IMR-90 (cell line): ENCODE measurements at regions not wholly inside any gene's neighbourhood (a gene's known extent, or its start where the extent isn't known, plus 50 kb on each side); places are given as distances from the start of the nearest gene placed in this dataset.
"Not testable (repeated sequence)": the region's sequence is repeated elsewhere in the genome, so short reads cannot be mapped to it uniquely, and the experiment has no call there.

Source experiments
- ATAC-seq: fragments of 200-7000 bp; cut with Tn5 transposase; 2 replicates; pipeline ENCODE4 v1.9.1; 2020; ENCODE audit warnings: low read depth, mild to moderate bottlenecking, moderate library complexity
- BruUV-seq: library from RNA; stranded (reverse); fragments of 400-500 nt; replicated peaks from 2 replicates; lab custom pipeline; 2021; lab: Mats Ljungman, UMichigan
- CTCF ChIA-PET: fragments of 300-600 bp; formaldehyde crosslinking; extraction: SDS; loops from one replicate; lab custom pipeline; 2021; ENCODE audit warnings: antibody characterized with exemption; lab: Yijun Ruan, JAX
- POLR2A ChIA-PET: fragments of 300-600 bp; sonication (Branson Sonifier 250); formaldehyde crosslinking; loops from one replicate; lab custom pipeline; 2022; ENCODE audit warnings: antibody characterized with exemption; ENCODE audit not compliant: unreplicated experiment; lab: Charles Lee
- DNase-seq: peaks from one replicate; pipeline ENCODE4 v3.0.0; 2013
- H2AFZ ChIP-seq: replicated peaks from 2 replicates; pipeline ENCODE3; 2013; ENCODE audit warnings: low read length, mild to moderate bottlenecking; ENCODE audit not compliant: poor library complexity
- H2AK5ac ChIP-seq: 2 replicates; pipeline ENCODE4 v1.6.1; 2013; ENCODE audit warnings: low read depth, low read length, inconsistent platforms
- H2AK9ac ChIP-seq: replicated peaks from 2 replicates; pipeline ENCODE3; 2013; ENCODE audit warnings: mild to moderate bottlenecking, low read depth, low read length, moderate library complexity; ENCODE audit not compliant: poor library complexity
- H2BK120ac ChIP-seq: 2 replicates; pipeline ENCODE4 v1.6.1; 2013; ENCODE audit warnings: low read depth, low read length, inconsistent platforms
- H2BK15ac ChIP-seq: 3 replicates; pipeline ENCODE4 v1.6.1; 2013; ENCODE audit warnings: low read depth, low read length, inconsistent platforms
- H2BK20ac ChIP-seq: 2 replicates; pipeline ENCODE4 v1.6.1; 2013; ENCODE audit warnings: low read depth, mild to moderate bottlenecking, inconsistent platforms, low read length, moderate library complexity
- H2BK5ac ChIP-seq: 2 replicates; pipeline ENCODE4 v1.6.1; 2013; ENCODE audit warnings: mild to moderate bottlenecking, low read depth, low read length, inconsistent platforms; ENCODE audit not compliant: poor library complexity, severe bottlenecking
- H3K14ac ChIP-seq: replicated peaks from 2 replicates; pipeline ENCODE4 v1.6.1; 2013; ENCODE audit warnings: low read depth, low read length, inconsistent platforms
- H3K18ac ChIP-seq: 2 replicates; pipeline ENCODE4 v1.6.1; 2013; ENCODE audit warnings: low read depth, low read length, control low read depth
- H3K23ac ChIP-seq: 2 replicates; pipeline ENCODE4 v1.6.1; 2013; ENCODE audit warnings: low read depth, low read length, inconsistent platforms
- H3K27ac ChIP-seq: 2 replicates; pipeline ENCODE4 v1.5.1; 2013; ENCODE audit warnings: mild to moderate bottlenecking, control low read depth, low read length; ENCODE audit not compliant: insufficient read depth
- H3K27me3 ChIP-seq: 2 replicates; pipeline ENCODE4 v1.6.1; 2013; ENCODE audit warnings: low read length; ENCODE audit not compliant: control insufficient read depth, insufficient read depth
- H3K36me3 ChIP-seq: 2 replicates; pipeline ENCODE4 v1.6.1; 2013; ENCODE audit warnings: low read length, mixed read lengths; ENCODE audit not compliant: control insufficient read depth, insufficient read depth
- H3K4ac ChIP-seq: 2 replicates; pipeline ENCODE4 v1.6.1; 2013; ENCODE audit warnings: low read depth, low read length, inconsistent platforms
- H3K4me1 ChIP-seq: 2 replicates; pipeline ENCODE4 v1.6.1; 2013; ENCODE audit warnings: low read length, mixed read lengths; ENCODE audit not compliant: control insufficient read depth, insufficient read depth
- H3K4me2 ChIP-seq: 2 replicates; pipeline ENCODE4 v1.6.1; 2013; ENCODE audit warnings: low read depth, mild to moderate bottlenecking, control low read depth, low read length, moderate library complexity
- H3K4me3 ChIP-seq: 2 replicates; pipeline ENCODE4 v1.5.1; 2013; ENCODE audit warnings: low read depth, mild to moderate bottlenecking, control low read depth, low read length, moderate library complexity; ENCODE audit not compliant: insufficient read depth
- H3K56ac ChIP-seq: 2 replicates; pipeline ENCODE4 v1.6.1; 2013; ENCODE audit warnings: low read length, inconsistent platforms; ENCODE audit not compliant: insufficient read depth; ENCODE audit errors: extremely low read depth
- H3K79me1 ChIP-seq, 2 experiments: 2 replicates each; pipeline ENCODE4 v1.6.1; 2013; ENCODE audit warnings: low read length in 2 of 2, inconsistent platforms in 1 of 2, low read depth in 1 of 2
- H3K9ac ChIP-seq: 2 replicates; pipeline ENCODE4 v1.6.1; 2013; ENCODE audit warnings: low read depth, low read length, control low read depth
- H3K9me1 ChIP-seq: 2 replicates; pipeline ENCODE4 v1.6.1; 2013; ENCODE audit warnings: low read length, inconsistent platforms; ENCODE audit not compliant: insufficient read depth
- H3K9me3 ChIP-seq: 2 replicates; pipeline ENCODE4 v1.6.1; 2013; ENCODE audit warnings: low read length; ENCODE audit not compliant: control insufficient read depth, insufficient read depth
- H4K20me1 ChIP-seq: 2 replicates; pipeline ENCODE4 v1.6.1; 2013; ENCODE audit warnings: low read length, inconsistent platforms; ENCODE audit not compliant: insufficient read depth
- H4K5ac ChIP-seq: 2 replicates; pipeline ENCODE4 v1.6.1; 2013; ENCODE audit warnings: mild to moderate bottlenecking, low read depth, low read length, control low read depth
- H4K8ac ChIP-seq, 2 experiments: 2 replicates each; pipeline ENCODE4 v1.6.1; 2013; ENCODE audit warnings: low read depth in 2 of 2, low read length in 2 of 2, control low read depth in 1 of 2, inconsistent platforms in 1 of 2
- H4K91ac ChIP-seq: 2 replicates; pipeline ENCODE4 v1.6.1; 2013; ENCODE audit warnings: low read depth, low read length, inconsistent platforms; ENCODE audit not compliant: insufficient read depth
- CTCF ChIP-seq: conservative IDR thresholded peaks from 2 replicates; pipeline ENCODE4 v1.5.1; 2012; ENCODE audit warnings: mild to moderate bottlenecking, low read depth, low read length, improper control_type of control experiment
- MAFK ChIP-seq: IDR thresholded peaks from 2 replicates; pipeline ENCODE4 v1.6.1; 2012; ENCODE audit warnings: low read depth, low read length, improper control_type of control experiment
- POLR2A ChIP-seq: IDR thresholded peaks from 2 replicates; pipeline ENCODE4 v1.6.1; 2012; ENCODE audit warnings: mild to moderate bottlenecking, low read depth, low read length
- SMC3 ChIP-seq: fragments of 150-350 bp; IDR thresholded peaks from 2 replicates; pipeline ENCODE4 v1.6.1; 2016; ENCODE audit warnings: low read depth, mild to moderate bottlenecking, antibody characterized with exemption, low read length, moderate library complexity
- WGBS, 2 experiments: methylation state at CpG; one replicate each; pipeline versions ENCODE4 v1.1.5 to v1.1.7; 2013; ENCODE audit warnings: missing lambda C conversion rate in 2 of 2; ENCODE audit not compliant: insufficient read length in 1 of 2; ENCODE audit errors: extremely low coverage in 2 of 2; 5-methylcytosine and 5-hydroxymethylcytosine counted together
- dilution Hi-C: fragments of 300-500 bp; cut with HindIII; formaldehyde crosslinking; loops from one replicate; pipeline ENCODE4 v1.14.3; 2018; ENCODE audit warnings: low sequenced_read_pairs; ENCODE audit not compliant: unreplicated experiment
- in situ Hi-C: fragments of 300-500 bp; cut with MboI; formaldehyde crosslinking; loops from 3 replicates; pipeline ENCODE4 v1.14.3; 2019; ENCODE audit warnings: low sequenced_read_pairs, inconsistent platforms, mixed read lengths
- intact Hi-C: fragments of 100-400 bp; cut with micrococcal nuclease; formaldehyde crosslinking; loops from 2 replicates; pipeline ENCODE4 v1.10.0; 2022

GRCh38 chr1:56248138-56248537, 331.2 kb downstream of the PLPP3 start:
- ChIA-PET POLR2A (no interaction called here), CTCF (no interaction called here)
- H2BK15ac ChIP-seq, result no peak overlapping the region
- ATAC-seq (no peak), DNase-seq (no peak)
- H2BK120ac ChIP-seq, result no peak overlapping the region
- no peak overlapping the region for H3K23ac ChIP-seq
- H3K4me2 ChIP-seq, result no peak overlapping the region
- TF ChIP-seq SMC3 (no peak), MAFK (no peak), CTCF (no peak), POLR2A (no peak)
- no peak overlapping the region for H2AFZ ChIP-seq
- H3K9ac ChIP-seq, result no peak overlapping the region
- H3K4me1 ChIP-seq, result no peaks in the 10 kb centered on the region
- H2AK5ac ChIP-seq, result no peak overlapping the region
- H2AK9ac ChIP-seq, result no peak overlapping the region
- H3K27me3 ChIP-seq, result no peaks in the 10 kb centered on the region
- H2BK20ac ChIP-seq, result no peak overlapping the region
- no peaks in the 10 kb centered on the region for H3K9me3 ChIP-seq
- no peak overlapping the region for H4K8ac ChIP-seq
- H3K18ac ChIP-seq, result no peak overlapping the region
- BruUV-seq, result no TSS peak
- H3K14ac ChIP-seq, result no peak overlapping the region
- H4K91ac ChIP-seq, result no peak overlapping the region
- H3K4ac ChIP-seq, result no peak overlapping the region
- no peak overlapping the region for H3K4me3 ChIP-seq
- dilution Hi-C loops (no loop called here), in situ Hi-C loops (no loop called here), intact Hi-C loops (no loop called here)
- no peak overlapping the region for H2BK5ac ChIP-seq
- no peak overlapping the region for H3K56ac ChIP-seq
- no peaks in the 10 kb centered on the region for H3K9me1 ChIP-seq
- WGBS, 2 experiments, result no CpG with 5 or more reads among the region's 1 CpG
- no peak overlapping the region for H4K5ac ChIP-seq
- no peak overlapping the region for H3K27ac ChIP-seq
- H4K20me1 ChIP-seq, result no peaks in the 10 kb centered on the region
- no peaks in the 10 kb centered on the region for H3K36me3 ChIP-seq
- H3K79me1 ChIP-seq, result no peaks in the 10 kb centered on the region

- H2AK9ac ChIP-seq, H3K79me1 ChIP-seq, H3K4me3 ChIP-seq, H3K9me1 ChIP-seq, H2BK120ac ChIP-seq, H2AK5ac ChIP-seq, H3K56ac ChIP-seq, H3K23ac ChIP-seq, H2AFZ ChIP-seq, H2BK5ac ChIP-seq, CTCF ChIA-PET, H3K4me1 ChIP-seq, H3K18ac ChIP-seq, H4K91ac ChIP-seq, POLR2A ChIA-PET, H3K14ac ChIP-seq, H3K9me3 ChIP-seq, ATAC-seq, H3K4me2 ChIP-seq, H3K36me3 ChIP-seq, H2BK20ac ChIP-seq, dilution Hi-C loops, H4K5ac ChIP-seq, BruUV-seq, in situ Hi-C loops, H4K8ac ChIP-seq, H3K27me3 ChIP-seq, H4K20me1 ChIP-seq, intact Hi-C loops, H2BK15ac ChIP-seq, H3K4ac ChIP-seq, H3K9ac ChIP-seq, H3K27ac ChIP-seq: not testable (repeated sequence)
- DNase-seq, result peak; percentile 32
- WGBS, 2 experiments, result no CpG with 5 or more reads among the region's 2 CpGs
Measured at GRCh38 chr1:56246726-56247125, 332.6 kb downstream of the PLPP3 start.
